CD1c-positive myeloid dendritic cell (primary cell): ENCODE measurements at regions not wholly inside any gene's neighbourhood (a gene's known extent, or its start where the extent isn't known, plus 50 kb on each side); places are given as distances from the start of the nearest gene placed in this dataset.

Experiments
- DNase-seq: peaks from one replicate; pipeline ENCODE4 v3.0.0-alpha.2; 2016; ENCODE audit errors: extremely low spot score

- DNase-seq, result no peak
These were observed 336.8 kb upstream of the RGMB start for GRCh38 chr5:98436667-98437066.

GRCh38 chr5:98442448-98442847, 331.0 kb upstream of the RGMB start:
- DNase-seq, result no peak

GRCh38 chr5:98443881-98444280, 329.6 kb upstream of the RGMB start:
- no peak for DNase-seq

- DNase-seq, result no peak
These were observed 320.2 kb upstream of the RGMB start for GRCh38 chr5:98453296-98453695.

DNA sequence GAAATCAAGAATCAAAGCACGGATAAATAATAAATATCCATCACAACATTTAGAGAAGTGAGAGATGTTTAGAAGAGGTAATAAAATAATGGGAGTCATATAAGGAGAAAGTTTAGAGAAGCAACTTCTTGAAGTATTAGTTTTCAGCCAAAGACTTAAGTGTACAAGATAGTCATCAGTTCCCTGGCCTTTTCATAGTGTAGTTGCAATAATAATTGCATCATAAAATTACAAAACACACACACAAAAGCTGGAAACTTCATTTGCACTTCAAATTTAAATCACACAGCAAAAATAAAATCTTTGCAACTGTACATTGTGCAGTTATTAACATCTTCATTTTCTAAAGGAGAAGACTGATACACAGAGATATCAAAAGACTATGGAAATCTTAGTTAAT, 319.1 kb upstream of the RGMB start:
- no peak for DNase-seq

- DNase-seq, result no peak
These were observed 318.6 kb upstream of the RGMB start for GRCh38 chr5:98454904-98455303.

DNA sequence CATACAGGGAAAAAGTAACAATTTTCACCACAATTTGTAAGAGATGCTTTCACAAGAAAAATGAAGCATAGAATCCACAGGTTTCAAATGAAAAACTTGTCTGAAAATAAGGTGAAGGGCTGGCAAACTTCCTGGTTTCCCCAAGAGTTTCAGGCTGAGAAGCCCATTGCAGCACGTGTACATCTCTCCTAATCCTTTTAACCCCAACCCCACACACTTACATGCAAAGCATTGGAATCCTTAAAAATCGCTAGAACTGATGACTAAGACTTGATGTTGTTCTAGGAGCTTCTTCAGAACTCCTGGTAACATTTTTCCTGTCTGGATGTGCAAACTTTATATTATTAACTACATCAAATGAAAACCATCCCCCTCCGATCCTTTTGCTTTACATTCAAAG, 317.8 kb upstream of the RGMB start:
- DNase-seq, result no peak

DNA sequence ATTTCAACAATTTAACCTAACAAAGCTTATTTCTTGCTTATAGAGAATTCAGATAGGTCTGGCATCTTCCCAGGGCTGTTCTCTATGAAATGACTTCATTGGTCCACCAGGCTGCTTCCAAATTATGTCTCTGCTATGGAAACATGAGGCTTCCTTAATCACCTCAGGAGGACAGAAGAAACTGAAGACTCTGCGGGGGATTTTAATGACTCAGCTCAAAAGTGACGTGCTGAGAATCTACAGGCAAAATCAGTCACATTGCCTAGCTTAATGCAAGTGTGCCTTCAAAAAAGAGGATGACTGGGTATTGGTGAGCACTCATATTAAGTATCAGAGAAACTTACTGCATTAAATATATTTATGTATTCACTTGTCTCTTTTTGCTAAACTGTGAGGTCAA, 315.5 kb upstream of the RGMB start:
- DNase-seq, result no peak

DNA sequence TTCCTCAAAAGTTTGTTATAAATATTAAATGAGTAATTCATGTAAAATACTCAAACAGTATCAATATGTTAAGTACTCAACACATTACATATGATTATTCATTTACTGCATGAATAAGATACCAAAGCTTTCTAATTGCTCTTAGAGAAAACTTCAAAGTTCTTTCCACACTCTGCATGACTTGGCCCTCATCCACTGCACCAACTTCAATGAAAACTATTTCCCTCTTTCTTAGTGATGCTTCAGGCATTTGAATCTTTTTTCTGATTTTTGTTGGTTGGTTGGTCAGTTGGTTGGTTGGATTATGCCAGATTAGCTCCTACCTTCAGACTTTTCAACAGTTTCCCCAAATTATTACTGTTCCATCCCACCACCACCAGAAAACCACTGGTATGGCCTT, 314.7 kb upstream of the RGMB start:
- no peak for DNase-seq

GRCh38 chr5:98460536-98460935, 312.9 kb upstream of the RGMB start:
- no peak for DNase-seq

DNA sequence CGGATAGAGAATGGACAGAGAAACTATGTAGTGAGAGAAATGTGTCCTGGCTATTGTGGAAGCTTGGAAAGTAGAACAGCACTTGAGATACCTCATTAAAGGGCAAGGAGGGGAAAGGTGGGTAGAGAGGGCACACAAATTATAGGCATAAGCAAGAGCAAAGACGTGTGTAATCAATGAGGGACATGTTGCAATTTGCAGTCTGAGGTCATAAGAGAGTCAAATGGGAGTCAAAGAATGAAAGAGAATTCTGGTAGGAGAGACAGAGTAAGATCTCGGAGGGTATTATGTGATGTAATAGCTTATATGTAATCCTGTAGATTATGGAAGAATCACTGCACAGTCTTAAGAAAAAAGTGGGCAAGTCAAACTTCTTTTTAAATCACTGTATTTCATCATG, 312.0 kb upstream of the RGMB start:
- DNase-seq, result no peak

DNA sequence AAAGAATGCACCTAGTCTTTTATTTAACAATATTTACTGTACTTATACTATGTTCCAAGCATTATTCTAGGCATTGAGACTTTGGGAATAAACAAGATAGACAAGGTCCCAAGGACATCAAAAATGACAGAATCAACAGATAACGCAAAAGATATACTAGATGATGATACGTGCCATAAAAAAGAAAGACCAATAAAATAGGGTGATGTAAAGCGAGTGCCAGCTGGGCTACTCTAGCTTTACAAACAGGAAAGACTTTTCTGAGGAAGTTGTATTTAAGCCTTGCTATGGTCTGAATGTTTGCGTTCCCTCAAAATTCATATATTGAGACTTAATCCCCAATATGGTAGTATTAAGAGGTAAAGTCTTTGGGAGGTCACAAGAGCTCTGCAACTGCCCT, 310.2 kb upstream of the RGMB start:
- DNase-seq, result no peak

DNA sequence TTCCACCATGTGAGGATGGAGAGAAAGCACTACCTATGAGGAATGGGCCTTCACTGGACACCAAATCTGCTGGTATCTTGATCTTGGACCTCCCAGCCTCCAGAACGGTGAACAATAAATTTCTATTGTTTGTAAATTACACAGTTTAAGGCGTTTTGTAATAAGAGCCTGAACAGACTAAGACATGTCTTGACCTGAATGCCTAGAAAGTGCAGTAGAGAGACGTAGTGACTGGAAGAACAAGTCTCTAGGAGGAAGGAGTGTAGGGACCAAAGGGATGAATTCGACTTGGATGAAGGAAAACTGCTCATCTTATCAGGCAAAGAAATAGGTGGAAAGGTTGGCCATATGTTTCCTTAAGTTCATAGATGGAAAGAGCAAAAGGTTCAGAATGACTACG, 309.8 kb upstream of the RGMB start:
- no peak for DNase-seq

- no peak for DNase-seq
These were observed 308.6 kb upstream of the RGMB start for GRCh38 chr5:98464737-98465330.

GRCh38 chr5:98468188-98468869, 305.1 kb upstream of the RGMB start:
- no peak for DNase-seq

GRCh38 chr5:98470747-98471146, 302.7 kb upstream of the RGMB start:
- DNase-seq, result no peak

DNA sequence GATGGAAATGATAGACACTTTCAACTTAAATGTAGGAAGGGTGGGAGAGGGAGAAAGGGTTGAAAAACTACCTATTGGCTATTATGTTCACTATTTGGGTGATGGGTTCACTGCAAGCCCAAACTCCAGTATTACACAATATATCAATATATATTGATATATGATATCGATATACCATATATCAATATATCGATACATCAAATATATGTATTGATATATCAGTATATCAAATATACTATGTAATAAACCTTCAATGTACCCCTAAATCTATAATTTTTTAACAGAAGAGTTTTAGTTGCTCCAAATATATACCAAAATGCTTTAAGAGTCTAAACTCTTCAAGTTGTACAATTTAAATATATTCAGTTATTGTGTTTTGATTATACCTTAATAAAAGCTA, 302.0 kb upstream of the RGMB start:
- no peak for DNase-seq

DNA sequence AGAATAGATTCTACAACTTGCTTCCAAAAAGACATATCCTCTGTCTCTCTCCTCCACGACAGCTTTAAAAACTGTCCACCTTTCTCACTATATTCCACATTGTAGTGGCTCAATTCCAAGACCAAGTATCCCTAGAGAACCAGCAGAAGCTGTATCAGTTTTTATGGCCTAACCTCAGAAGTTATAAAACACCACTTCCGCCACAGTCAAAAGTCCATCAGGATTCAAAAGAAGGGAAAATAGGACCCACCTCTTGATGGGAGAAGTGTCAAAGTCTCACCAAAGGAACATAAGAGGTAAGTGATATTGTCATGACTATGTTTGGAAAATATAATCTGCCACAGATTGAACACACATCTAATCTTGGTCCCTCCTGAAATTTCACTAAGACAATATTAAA, 299.2 kb upstream of the RGMB start:
- DNase-seq, result no peak

DNA sequence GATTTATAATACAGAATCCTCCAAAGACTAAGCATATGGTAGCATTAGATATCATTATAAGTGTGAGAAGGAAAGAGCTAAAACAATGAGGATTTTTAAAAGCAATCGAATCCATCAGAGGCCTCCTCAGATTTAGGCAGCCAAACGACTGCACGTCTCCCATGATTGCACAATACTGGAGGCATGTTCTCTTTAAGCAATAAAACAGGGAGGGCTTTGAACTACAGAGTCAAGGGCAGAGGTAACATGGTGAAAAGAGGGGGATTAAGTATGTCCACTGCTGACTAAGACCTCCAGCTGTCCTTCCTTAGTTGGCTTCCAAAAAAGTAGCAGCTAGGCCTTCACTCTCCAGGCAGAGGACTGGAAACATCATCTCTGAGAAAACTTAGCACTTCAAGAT, 298.7 kb upstream of the RGMB start:
- no peak for DNase-seq

- no peak for DNase-seq
These were observed 290.9 kb upstream of the RGMB start for GRCh38 chr5:98482321-98483300.

- DNase-seq, result no peak
These were observed 290.2 kb upstream of the RGMB start for GRCh38 chr5:98483301-98483685.

GRCh38 chr5:98489021-98489420, 284.4 kb upstream of the RGMB start:
- DNase-seq, result no peak

- DNase-seq, result no peak
These were observed 283.1 kb upstream of the RGMB start for GRCh38 chr5:98490348-98490747.
